Neural progenitor cell (in vitro differentiated cells): ENCODE measurements at regions not wholly inside any gene's neighbourhood (a gene's known extent, or its start where the extent isn't known, plus 50 kb on each side); places are given as distances from the start of the nearest gene placed in this dataset.

Experiments
- EZH2 ChIP-seq: fragments of 200-600 bp; sonication (generic); IDR thresholded peaks from 2 replicates; pipeline ENCODE4 v1.6.1; 2017; ENCODE audit warnings: antibody characterized with exemption, mild to moderate bottlenecking, moderate library complexity
- EZH2phosphoT487 ChIP-seq: fragments of 200-600 bp; sonication (generic); IDR thresholded peaks from 2 replicates; pipeline ENCODE4 v1.6.1; 2017; ENCODE audit warnings: antibody characterized with exemption
- TF ChIP-seq, protein P1 (sequence below): fragments of 200-600 bp; sonication (generic); IDR thresholded peaks from 2 replicates; pipeline ENCODE4 v1.5.1; 2017; ENCODE audit warnings: antibody characterized with exemption, mild to moderate bottlenecking

DNA sequence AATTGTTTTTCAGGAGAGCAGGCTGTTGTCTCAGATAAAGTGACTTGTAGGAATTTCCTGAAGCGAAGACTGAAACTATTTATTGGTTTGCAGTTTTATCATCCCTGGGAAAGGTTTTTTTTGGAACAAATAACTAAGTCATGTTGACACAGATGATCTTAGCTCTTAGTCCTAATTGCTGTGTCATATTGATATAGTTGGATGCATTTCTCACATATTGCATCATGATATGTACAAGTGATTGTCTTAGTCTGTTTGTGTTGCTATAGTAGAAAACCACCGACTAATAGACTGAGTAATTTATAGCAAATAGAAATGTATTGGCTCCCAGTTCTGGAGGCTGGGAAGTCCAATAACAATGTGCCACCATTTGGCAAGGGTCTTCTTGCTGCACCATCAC lies 397.5 kb upstream of the PPP1R2C start:
- TF ChIP-seq, protein P1, sequence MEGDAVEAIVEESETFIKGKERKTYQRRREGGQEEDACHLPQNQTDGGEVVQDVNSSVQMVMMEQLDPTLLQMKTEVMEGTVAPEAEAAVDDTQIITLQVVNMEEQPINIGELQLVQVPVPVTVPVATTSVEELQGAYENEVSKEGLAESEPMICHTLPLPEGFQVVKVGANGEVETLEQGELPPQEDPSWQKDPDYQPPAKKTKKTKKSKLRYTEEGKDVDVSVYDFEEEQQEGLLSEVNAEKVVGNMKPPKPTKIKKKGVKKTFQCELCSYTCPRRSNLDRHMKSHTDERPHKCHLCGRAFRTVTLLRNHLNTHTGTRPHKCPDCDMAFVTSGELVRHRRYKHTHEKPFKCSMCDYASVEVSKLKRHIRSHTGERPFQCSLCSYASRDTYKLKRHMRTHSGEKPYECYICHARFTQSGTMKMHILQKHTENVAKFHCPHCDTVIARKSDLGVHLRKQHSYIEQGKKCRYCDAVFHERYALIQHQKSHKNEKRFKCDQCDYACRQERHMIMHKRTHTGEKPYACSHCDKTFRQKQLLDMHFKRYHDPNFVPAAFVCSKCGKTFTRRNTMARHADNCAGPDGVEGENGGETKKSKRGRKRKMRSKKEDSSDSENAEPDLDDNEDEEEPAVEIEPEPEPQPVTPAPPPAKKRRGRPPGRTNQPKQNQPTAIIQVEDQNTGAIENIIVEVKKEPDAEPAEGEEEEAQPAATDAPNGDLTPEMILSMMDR: no peak
- no peak for TF ChIP-seq EZH2phosphoT487
- no peak for TF ChIP-seq EZH2
